HFFc6 (cell line): ENCODE measurements at regions not wholly inside any gene's neighbourhood (a gene's known extent, or its start where the extent isn't known, plus 50 kb on each side); places are given as distances from the start of the nearest gene placed in this dataset.

ENCODE experiments used
- DNase-seq: peaks from one replicate; pipeline ENCODE4 v3.0.0-alpha.2; 2018
- H3K27ac Mint-ChIP-seq: 2 replicates; pipeline ENCODE4 v1.8.0; 2020; ENCODE audit warnings: mild to moderate bottlenecking, mixed read lengths
- H3K27me3 Mint-ChIP-seq: 2 replicates; pipeline ENCODE4 v1.8.0; 2021; ENCODE audit warnings: mild to moderate bottlenecking, moderate library complexity, mixed read lengths; ENCODE audit not compliant: insufficient read depth
- H3K36me3 Mint-ChIP-seq: 2 replicates; pipeline ENCODE4 v1.8.0; 2021; ENCODE audit warnings: low read depth, mixed read lengths
- H3K4me1 Mint-ChIP-seq: 2 replicates; pipeline ENCODE4 v1.8.0; 2020; ENCODE audit warnings: low read depth, mixed read lengths
- H3K4me3 Mint-ChIP-seq: 2 replicates; pipeline ENCODE4 v1.8.0; 2020; ENCODE audit warnings: mild to moderate bottlenecking, moderate library complexity, mixed read lengths
- H3K9me3 Mint-ChIP-seq: 2 replicates; pipeline ENCODE4 v1.8.0; 2020; ENCODE audit warnings: mild to moderate bottlenecking, mixed read lengths
- TF ChIP-seq, protein P1 (sequence below): fragments of 200-600 bp; sonication (generic); IDR thresholded peaks from 2 replicates; pipeline ENCODE4 v1.5.0; 2021; ENCODE audit warnings: antibody characterized with exemption, mild to moderate bottlenecking

DNA sequence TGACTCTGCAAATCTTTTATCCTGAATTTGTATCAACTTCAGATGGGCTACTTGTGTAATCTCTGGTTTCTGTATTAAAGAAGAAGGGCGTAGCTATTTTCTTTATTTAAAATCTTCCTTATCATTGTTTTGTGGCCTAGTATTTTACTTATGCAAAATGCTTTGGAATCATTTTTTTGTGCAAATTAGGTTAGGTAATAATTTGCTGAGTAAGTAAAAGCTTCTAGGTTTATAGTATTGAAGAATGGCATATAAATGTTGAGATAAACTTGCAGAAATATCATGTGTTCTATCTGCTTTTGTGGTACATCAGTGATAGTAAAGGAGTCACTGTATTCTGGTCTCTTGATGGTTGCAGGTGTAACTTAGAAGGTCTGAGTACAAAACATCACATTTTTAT is 197.2 kb upstream of the IL15 start:
- H3K4me3 Mint-ChIP-seq: no peak overlapping the region
- H3K36me3 Mint-ChIP-seq: no peaks in the 10 kb centered on the region
- H3K27ac Mint-ChIP-seq: no peak overlapping the region
- TF ChIP-seq, protein P1, sequence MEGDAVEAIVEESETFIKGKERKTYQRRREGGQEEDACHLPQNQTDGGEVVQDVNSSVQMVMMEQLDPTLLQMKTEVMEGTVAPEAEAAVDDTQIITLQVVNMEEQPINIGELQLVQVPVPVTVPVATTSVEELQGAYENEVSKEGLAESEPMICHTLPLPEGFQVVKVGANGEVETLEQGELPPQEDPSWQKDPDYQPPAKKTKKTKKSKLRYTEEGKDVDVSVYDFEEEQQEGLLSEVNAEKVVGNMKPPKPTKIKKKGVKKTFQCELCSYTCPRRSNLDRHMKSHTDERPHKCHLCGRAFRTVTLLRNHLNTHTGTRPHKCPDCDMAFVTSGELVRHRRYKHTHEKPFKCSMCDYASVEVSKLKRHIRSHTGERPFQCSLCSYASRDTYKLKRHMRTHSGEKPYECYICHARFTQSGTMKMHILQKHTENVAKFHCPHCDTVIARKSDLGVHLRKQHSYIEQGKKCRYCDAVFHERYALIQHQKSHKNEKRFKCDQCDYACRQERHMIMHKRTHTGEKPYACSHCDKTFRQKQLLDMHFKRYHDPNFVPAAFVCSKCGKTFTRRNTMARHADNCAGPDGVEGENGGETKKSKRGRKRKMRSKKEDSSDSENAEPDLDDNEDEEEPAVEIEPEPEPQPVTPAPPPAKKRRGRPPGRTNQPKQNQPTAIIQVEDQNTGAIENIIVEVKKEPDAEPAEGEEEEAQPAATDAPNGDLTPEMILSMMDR: no peak
- H3K4me1 Mint-ChIP-seq: peaks cover 31% of the 10 kb centered on the region
- DNase-seq: no peak
- no peaks in the 10 kb centered on the region for H3K9me3 Mint-ChIP-seq
- H3K27me3 Mint-ChIP-seq: no peaks in the 10 kb centered on the region

DNA sequence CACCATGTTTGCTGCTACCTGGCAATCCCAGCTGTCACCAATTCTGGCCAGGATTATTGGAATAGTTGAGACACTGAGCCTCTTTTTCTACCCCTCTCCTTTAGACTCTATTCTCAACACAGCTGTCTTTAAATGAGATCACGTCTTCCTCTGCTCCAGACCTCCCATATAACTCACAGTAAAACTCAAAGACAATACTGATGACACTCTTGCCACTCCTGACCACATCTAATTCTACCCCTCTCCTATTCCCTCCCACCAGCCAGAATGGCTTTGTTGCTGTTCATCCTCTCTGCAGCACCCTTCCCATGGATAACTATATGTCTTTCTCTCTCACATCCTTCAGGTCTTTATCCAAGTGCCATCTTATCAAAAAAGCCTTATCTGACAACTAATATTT is 188.6 kb upstream of the IL15 start:
- H3K4me3 Mint-ChIP-seq: no peak overlapping the region
- no peaks in the 10 kb centered on the region for H3K27me3 Mint-ChIP-seq
- H3K27ac Mint-ChIP-seq: no peak overlapping the region
- H3K4me1 Mint-ChIP-seq: no peaks in the 10 kb centered on the region
- TF ChIP-seq, protein P1: no peak
- H3K36me3 Mint-ChIP-seq: no peaks in the 10 kb centered on the region
- DNase-seq: no peak
- H3K9me3 Mint-ChIP-seq: no peaks in the 10 kb centered on the region

DNA sequence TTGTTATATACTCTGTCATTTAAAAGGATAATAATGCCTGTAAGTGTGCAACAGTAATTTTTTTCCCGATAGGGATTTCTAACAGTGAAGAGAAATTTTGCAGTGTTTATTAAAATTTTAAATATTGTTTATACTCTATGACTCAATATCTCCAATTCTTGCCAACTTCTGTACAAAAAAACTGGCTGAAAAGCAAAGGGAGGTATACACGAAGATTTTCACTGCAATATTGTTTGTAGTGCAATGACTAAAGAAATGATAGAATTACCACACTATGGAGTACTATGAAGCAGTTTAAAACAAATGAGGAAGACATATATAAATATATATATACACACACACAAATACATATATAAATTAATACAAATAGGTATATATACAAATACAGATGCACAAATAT is 187.9 kb upstream of the IL15 start:
- H3K27ac Mint-ChIP-seq: no peak overlapping the region
- TF ChIP-seq, protein P1: no peak
- H3K36me3 Mint-ChIP-seq: no peaks in the 10 kb centered on the region
- DNase-seq: no peak
- no peaks in the 10 kb centered on the region for H3K4me1 Mint-ChIP-seq
- H3K9me3 Mint-ChIP-seq: no peaks in the 10 kb centered on the region
- H3K4me3 Mint-ChIP-seq: no peak overlapping the region
- H3K27me3 Mint-ChIP-seq: no peaks in the 10 kb centered on the region

DNA sequence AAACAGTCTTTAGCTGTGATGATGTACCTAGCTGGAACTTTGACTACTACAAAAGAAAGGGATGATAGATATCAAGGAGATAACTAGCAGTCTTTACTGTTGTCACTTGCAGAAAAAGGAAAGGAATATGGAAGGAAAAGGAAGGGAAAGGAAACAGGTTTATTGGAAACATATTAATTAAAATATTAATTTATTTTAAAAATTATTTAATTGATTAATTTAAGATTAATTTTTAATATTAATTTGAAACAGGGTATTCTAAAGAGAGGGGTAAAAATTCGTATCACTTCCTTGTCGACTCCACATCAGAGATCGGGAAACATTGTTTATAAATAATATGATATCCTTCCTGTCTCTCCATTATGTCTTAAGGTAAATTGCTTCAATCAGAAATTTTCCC is 186.5 kb upstream of the IL15 start:
- DNase-seq: no peak
- H3K27ac Mint-ChIP-seq: no peak overlapping the region
- no peaks in the 10 kb centered on the region for H3K36me3 Mint-ChIP-seq
- TF ChIP-seq, protein P1: no peak
- H3K27me3 Mint-ChIP-seq: no peaks in the 10 kb centered on the region
- no peaks in the 10 kb centered on the region for H3K9me3 Mint-ChIP-seq
- H3K4me1 Mint-ChIP-seq: no peaks in the 10 kb centered on the region
- no peak overlapping the region for H3K4me3 Mint-ChIP-seq

DNA sequence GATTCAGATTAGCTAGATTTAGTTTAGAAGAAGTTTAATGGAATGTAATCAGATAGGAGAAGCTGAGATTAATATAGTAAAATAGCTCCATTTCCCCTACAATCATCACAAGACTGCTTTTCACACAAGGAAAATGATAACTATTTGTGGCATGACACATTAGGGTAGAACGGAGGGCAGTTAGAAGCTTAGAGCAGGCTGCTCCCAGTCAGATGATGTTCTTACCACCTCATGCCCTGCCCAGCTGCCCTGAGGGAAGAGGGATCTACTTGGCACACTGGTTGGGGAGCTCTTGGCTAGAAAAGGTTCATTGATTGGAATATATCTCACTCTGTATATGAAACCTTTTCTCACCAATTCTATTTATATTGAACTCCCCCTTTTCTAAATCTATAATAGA is 180.7 kb upstream of the IL15 start:
- no peaks in the 10 kb centered on the region; the same call in 1 of the 2 replicates for H3K27me3 Mint-ChIP-seq
- H3K36me3 Mint-ChIP-seq: no peaks in the 10 kb centered on the region
- TF ChIP-seq, protein P1: no peak
- H3K4me1 Mint-ChIP-seq: peaks cover 23% of the 10 kb centered on the region
- no peaks in the 10 kb centered on the region for H3K9me3 Mint-ChIP-seq
- no peak for DNase-seq
- no peak overlapping the region for H3K27ac Mint-ChIP-seq
- no peak overlapping the region for H3K4me3 Mint-ChIP-seq

DNA sequence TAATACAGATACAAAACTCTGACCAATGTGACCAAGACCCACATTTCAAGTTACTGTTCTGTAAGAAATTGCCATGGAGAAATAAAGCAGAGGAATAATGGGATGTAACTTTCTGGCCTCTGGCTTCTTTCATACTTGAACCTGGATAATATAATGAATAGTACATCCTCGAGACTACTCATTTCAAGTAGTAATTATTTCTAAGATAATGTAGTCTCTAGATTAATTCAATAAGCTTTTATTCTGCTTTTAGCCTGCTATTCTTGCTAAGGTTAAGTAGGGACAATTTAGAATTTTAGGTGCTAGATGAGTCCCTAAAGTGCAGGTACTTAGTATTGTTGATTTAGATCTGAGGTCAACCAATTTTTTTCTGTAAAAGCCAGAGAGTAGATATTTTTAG is 178.7 kb upstream of the IL15 start:
- Mint-ChIP-seq H3K27ac (no peak overlapping the region), H3K9me3 (no peaks in the 10 kb centered on the region), H3K27me3 (peaks cover 2% of the 10 kb centered on the region), H3K4me1 (peaks cover 32% of the 10 kb centered on the region), H3K36me3 (no peaks in the 10 kb centered on the region), H3K4me3 (no peak overlapping the region)
- no peak for DNase-seq
- TF ChIP-seq, protein P1: no peak
